Urinary bladder (tissue), 4 donors: ENCODE measurements at regions not wholly inside any gene's neighbourhood (a gene's known extent, or its start where the extent isn't known, plus 50 kb on each side); places are given as distances from the start of the nearest gene placed in this dataset. TPM values are rescaled to one million over a fixed set of nuclear protein-coding genes. Genes with fewer than 3 reads are reported as not detected.
"Not testable (repeated sequence)": the region's sequence is repeated elsewhere in the genome, so short reads cannot be mapped to it uniquely, and the experiment has no call there.

Experiments used
- DNase-seq: peaks from one replicate; pipeline ENCODE4 v3.0.0-alpha.2; 2015; ENCODE audit errors: extremely low spot score
- H3K27ac ChIP-seq: one replicate; pipeline ENCODE4 v1.5.1; 2013; ENCODE audit warnings: low read depth, mild to moderate bottlenecking, moderate library complexity
- H3K36me3 ChIP-seq: one replicate; pipeline ENCODE4 v1.6.1; 2013; ENCODE audit warnings: mild to moderate bottlenecking, moderate library complexity; ENCODE audit not compliant: insufficient read depth
- H3K4me1 ChIP-seq: one replicate; pipeline ENCODE4 v1.6.1; 2013; ENCODE audit warnings: mild to moderate bottlenecking, moderate library complexity; ENCODE audit not compliant: insufficient read depth
- H3K4me3 ChIP-seq: one replicate; pipeline ENCODE4 v1.5.1; 2013; ENCODE audit warnings: low read depth, low read length
- WGBS: extraction: QIAGEN DNeasy Blood & Tissue Kit; methylation state at CpG from one replicate; pipeline ENCODE4 v1.1.7; 2013; 5-methylcytosine and 5-hydroxymethylcytosine counted together
- small RNA-seq: library from RNA; depleted of rRNA; stranded (forward); fragments of <200 nt; gene quantifications from one replicate; pipeline ENCODE3, GENCODE V24; 2014
- donor health status: healthy with polysubstance abuse.
- donor health status: healthy.

DNA sequence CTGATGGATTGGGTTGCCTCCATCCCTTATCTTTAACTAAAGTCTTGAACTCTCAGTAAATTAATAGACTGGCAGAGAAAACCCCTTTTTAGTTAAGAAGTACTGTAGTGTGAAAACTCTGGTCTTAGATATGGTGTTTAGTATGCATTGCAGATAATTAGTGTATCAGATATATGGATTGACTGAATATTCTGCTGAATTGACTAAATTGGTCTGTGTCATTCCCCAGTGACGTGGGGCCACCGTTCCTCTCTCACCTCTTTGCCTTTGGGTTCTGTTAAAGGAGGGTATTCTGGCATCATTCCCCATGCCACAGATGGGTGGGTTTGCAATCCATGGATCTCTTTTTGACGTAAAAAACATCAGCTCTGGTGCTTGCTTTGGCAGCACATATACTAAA is 67.1 kb upstream of the XPO1 start:
- Histone ChIP-seq H3K4me3 (no peak overlapping the region), H3K27ac (no peak overlapping the region), H3K4me1 (no peaks in the 10 kb centered on the region), H3K36me3 (no peaks in the 10 kb centered on the region)
- 91% methylated on average over 3 of the region's 3 CpGs for WGBS
- DNase-seq: no peak

DNA sequence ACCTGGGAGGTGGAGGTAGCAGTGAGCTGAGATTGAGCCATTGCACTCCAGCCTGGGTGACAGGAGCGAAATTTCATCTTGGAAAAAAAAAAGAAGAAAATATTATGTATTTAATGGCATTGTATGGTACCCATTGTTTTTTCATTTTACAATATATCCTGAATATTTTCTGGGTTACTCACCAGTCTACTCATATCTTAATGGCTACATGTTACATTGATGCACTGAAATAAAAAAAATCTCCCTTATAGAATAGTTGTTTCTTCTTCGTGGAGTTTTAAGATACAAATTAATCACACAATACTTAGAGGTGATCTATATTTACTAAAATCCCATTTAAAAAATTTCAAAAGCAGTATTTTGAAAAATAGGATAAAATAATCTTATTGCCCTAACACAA is 66.3 kb upstream of the XPO1 start:
- no peak overlapping the region for H3K27ac ChIP-seq

DNA sequence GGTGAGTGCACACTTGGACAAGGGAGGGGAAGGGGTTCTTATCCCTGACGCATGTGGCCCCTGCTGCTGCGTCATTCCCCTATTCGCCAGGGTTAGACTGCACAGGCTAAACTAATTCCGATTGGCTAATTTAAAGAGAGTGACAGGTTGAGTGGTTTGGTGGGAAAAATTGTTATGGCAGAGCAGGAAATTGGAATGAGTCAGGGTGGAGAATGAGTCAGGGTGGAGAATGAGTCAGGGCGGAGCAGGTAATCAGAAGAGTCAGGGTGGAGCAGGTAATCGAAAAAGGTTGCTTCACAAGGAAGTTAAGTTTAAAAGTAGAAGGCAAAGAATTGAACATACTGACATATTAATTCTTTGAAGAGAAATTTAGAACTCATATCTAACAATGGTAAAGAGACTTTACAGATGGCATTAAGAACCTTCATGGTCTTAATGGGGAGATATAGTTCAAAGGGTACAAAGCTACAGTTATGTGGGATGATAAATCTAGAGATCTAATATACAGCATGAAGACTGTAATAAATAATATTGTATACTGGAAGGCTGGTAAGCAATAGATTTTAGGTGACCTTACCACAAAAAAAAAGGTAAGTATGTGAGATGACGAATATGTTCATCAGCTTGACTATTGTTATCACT is 60.5 kb upstream of the XPO1 start:
- 91% methylated on average over 7 of the region's 7 CpGs for WGBS
- not testable (repeated sequence) for H3K36me3 ChIP-seq, H3K4me1 ChIP-seq, H3K4me3 ChIP-seq, DNase-seq, H3K27ac ChIP-seq

More for the DNA sequence above, 66.3 kb upstream of the XPO1 start:
- H3K4me1 ChIP-seq: no peaks in the 10 kb centered on the region
- WGBS: 85% methylated on average over 2 of the region's 2 CpGs
- no peaks in the 10 kb centered on the region for H3K36me3 ChIP-seq
- DNase-seq: no peak
- H3K4me3 ChIP-seq: no peak overlapping the region

DNA sequence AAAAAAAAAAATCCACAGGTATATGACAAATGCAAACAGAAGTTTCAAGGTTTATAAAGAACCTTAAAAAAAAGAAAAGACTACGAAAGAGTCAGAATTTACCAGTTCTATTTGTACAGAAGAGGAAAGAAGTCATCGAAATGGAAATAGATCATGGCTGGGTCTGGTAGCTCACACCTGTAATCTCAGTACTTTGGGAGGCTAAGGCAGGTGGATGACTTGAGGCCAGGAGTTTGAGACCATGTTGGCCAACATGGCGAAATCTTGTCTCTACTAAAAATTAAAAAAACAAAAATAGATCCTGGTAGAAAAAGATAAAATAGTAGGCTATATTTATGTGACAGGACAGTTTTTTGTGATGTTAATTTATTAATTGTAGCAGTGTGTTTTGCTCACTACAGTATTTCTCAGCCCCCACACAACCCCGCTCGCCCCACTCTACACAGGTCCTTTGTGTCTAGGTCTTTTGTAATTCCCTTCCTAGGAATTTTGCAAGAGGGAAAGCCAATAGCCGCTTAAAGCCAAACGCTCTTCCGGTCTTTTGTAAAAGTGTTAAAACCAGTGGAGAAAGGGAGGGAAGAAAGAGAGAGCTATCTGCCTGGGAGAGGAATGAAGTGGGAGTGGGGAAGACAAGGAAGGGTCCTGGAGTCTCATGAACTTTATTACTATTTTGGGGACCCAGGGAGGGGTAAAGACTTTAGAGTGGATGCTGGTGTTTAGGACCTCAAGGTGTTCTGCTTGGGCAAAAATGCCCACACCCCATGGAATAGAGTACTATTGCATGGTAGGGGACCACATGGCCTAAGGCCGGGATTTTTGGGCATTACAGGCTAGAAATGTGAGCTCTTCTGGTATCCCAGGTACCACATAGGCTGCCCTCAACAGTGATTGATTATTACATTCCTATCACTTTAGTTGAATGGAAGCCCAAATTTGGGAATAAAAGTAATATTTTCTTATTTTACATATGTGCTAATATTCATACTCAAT is 59.4 kb upstream of the XPO1 start:
- WGBS: 82% methylated on average over 9 of the region's 9 CpGs
- no peak for DNase-seq
- no peaks in the 10 kb centered on the region for H3K36me3 ChIP-seq
- H3K4me1 ChIP-seq: no peaks in the 10 kb centered on the region
- H3K27ac ChIP-seq: no peak overlapping the region
- no peak overlapping the region for H3K4me3 ChIP-seq

DNA sequence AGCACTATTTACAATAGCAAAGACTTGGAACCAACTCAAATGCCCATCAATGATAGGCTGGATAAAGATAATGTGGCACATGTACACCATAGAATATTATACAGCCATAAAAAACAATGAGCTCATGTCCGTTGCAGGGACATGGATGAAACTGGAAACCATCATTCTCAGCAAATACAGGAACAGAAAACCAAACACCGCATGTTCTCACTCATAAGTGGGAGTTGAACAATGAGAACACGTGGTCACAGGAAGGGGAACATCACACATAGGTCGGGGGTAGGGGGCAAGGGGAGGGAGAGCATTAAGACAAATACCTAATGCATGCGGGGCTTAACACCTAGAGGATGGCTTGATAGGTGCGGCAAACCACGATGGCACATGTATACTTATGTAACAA is 56.0 kb upstream of the XPO1 start:
- H3K4me1 ChIP-seq, H3K36me3 ChIP-seq, H3K4me3 ChIP-seq, H3K27ac ChIP-seq, DNase-seq: not testable (repeated sequence)
- WGBS: 87% methylated on average over 7 of the region's 7 CpGs

DNA sequence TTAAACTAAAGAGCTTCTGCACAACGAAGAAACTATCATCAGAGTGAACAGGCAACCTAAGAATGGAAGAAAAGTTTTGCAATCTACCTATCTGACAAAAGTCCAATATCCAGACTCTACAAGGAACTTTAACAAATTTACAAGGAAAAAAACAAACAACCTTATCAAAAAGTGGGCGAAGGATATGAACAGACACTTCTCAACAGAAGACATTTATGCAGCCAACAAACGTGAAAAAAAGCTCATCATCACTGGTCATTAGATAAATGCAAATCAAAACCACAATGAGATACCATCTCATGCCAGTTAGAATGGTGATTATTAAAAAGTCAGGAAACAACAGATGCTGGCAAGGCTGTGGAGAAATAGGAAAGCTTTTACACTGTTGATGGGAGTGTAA is 55.5 kb upstream of the XPO1 start:
- DNase-seq, H3K27ac ChIP-seq, H3K4me1 ChIP-seq, H3K4me3 ChIP-seq, H3K36me3 ChIP-seq: not testable (repeated sequence)
- WGBS: 72% methylated on average over 3 of the region's 3 CpGs

DNA sequence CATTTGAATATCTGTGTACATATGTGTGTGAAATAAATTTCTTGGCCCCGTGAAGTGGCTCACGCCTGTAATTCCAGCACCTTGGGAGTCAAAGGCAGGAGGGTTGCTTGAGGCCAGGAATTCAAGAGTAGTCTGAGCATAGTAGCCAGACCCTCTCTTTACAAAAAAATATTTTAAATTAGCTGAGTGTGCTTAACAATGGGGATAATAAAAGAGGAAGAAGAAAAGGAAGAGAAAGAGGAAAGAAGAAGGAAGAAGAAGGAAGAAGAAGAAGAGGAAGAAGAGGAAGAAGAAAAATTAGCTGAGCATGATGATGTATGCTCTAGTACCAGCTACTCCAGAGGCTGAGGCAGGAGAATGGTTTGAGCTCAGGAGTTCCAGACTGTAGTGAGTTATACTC is 52.1 kb upstream of the XPO1 start:
- no peak for DNase-seq
- Histone ChIP-seq H3K27ac (no peak overlapping the region), H3K4me1 (no peaks in the 10 kb centered on the region), H3K36me3 (no peaks in the 10 kb centered on the region), H3K4me3 (no peak overlapping the region)
- 94% methylated on average over 2 of the region's 2 CpGs for WGBS

DNA sequence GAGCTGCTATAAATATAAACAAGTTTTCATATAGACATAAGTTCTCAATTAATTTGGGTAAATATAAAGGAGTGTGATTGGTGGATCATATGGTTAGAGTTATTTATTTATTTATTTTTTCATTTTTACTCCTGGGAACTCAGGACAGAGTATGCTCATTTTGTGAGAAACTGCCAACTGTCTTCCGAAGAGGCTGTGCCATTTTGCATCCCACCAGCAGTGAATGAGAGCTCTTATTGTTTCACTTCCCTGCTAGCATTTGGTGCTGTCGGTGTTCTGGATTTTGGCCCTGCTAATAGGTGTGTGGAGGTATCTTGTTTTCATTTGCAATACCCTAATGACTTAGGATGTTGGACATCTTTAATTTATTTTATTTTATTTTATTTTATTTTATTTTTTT is 50.4 kb upstream of the XPO1 start:
- DNase-seq: no peak
- WGBS: 87% methylated on average over 2 of the region's 2 CpGs
- H3K36me3 ChIP-seq: no peaks in the 10 kb centered on the region
- H3K4me3 ChIP-seq: no peak overlapping the region
- H3K4me1 ChIP-seq: no peaks in the 10 kb centered on the region
- no peak overlapping the region for H3K27ac ChIP-seq

Small RNA genes lying in the stretch of these regions (small RNA-seq; reads per million reads assigned to genes)
- gene RNU6-1145P (not detected), gene RPS29P10 (not detected)
